Activated CD4-positive, alpha-beta memory T cell treated with anti-CD3 and anti-CD28 coated beads for 36 hours (primary cell): ENCODE measurements at regions not wholly inside any gene's neighbourhood (a gene's known extent, or its start where the extent isn't known, plus 50 kb on each side); places are given as distances from the start of the nearest gene placed in this dataset.

Experiments used
- CTCF ChIA-PET: fragments of 350-600 bp; sonication (Branson Sonifier 250); formaldehyde crosslinking; loops from one replicate; lab custom pipeline; 2021; ENCODE audit warnings: antibody characterized with exemption, inconsistent platforms; lab: Charles Lee
- POLR2A ChIA-PET: fragments of 350-600 bp; sonication (Branson Sonifier 250); formaldehyde crosslinking; loops from one replicate; lab custom pipeline; 2021; ENCODE audit warnings: antibody characterized with exemption; lab: Charles Lee
- DNase-seq: peaks from one replicate; pipeline ENCODE4 v3.0.0-alpha.2; 2020
- H3K27ac Mint-ChIP-seq: one replicate; pipeline ENCODE4 v1.8.0; 2021; ENCODE audit warnings: mixed read lengths
- H3K27me3 Mint-ChIP-seq: one replicate; pipeline ENCODE4 v1.8.0; 2021; ENCODE audit warnings: mixed read lengths
- H3K36me3 Mint-ChIP-seq: one replicate; pipeline ENCODE4 v1.8.0; 2021; ENCODE audit warnings: mixed read lengths
- H3K4me1 Mint-ChIP-seq: one replicate; pipeline ENCODE4 v1.8.0; 2021; ENCODE audit warnings: low read depth, mixed read lengths
- H3K4me3 Mint-ChIP-seq: one replicate; pipeline ENCODE4 v1.8.0; 2021; ENCODE audit warnings: mild to moderate bottlenecking, mixed read lengths
- H3K9me3 Mint-ChIP-seq: one replicate; pipeline ENCODE4 v1.8.0; 2021; ENCODE audit warnings: mixed read lengths
- intact Hi-C: fragments of 100-400 bp; cut with micrococcal nuclease; formaldehyde crosslinking; loops from one replicate; pipeline ENCODE4 v1.15.1; 2023

DNA sequence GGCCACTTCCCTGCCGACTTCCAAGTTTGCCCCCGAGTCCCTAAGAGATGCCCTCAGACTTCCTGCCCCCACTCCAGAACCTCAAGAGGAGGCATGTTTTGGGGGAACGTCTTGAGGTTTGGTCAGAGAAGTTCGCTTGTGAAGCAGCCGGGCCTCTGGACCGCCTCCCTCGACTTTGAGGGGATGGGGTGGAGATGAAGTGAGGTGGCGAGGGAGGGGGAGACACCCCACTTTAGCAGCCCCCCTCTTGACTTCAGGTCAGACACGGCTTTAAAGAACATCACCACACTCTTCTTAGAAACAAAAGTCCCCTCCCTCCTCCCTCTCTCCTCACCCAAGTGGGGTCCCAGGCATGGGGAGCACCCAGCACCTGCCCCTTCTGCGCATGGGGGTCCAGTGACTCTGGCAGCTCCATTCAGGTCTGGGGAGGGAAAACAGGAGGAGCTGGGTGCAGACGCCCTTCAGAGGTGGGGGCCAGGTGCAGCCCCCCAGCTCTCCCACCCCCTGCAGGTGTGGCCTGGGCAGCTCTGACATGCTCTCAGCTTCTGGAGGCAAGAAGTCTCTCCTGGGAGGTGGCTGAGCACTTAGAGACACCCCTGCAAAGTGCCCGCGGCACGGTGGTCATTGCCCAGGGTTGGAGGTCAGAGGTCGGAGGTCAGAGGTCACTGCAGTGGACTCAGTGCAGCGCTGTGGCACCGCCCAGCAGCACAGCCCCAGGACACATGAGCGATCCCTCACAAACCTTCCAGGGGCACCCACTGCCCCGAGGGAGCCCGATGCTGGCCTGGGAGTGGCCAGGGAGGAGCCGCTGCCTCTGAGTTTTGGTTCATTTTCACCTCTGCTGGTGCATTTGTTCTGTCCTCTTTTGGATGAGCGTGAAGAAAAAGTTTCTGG is 108.8 kb downstream of the CPZ start:
- ChIA-PET CTCF (no interaction called here), POLR2A (no interaction called here)
- H3K9me3 Mint-ChIP-seq, result no peaks in the 10 kb centered on the region
- H3K36me3 Mint-ChIP-seq, result no peaks in the 10 kb centered on the region
- H3K27ac Mint-ChIP-seq, result no peak overlapping the region
- no peaks in the 10 kb centered on the region for H3K4me1 Mint-ChIP-seq
- intact Hi-C loops, result no loop called here
- no peak for DNase-seq
- H3K4me3 Mint-ChIP-seq, result no peak overlapping the region
- H3K27me3 Mint-ChIP-seq, result peaks cover 2% of the 10 kb centered on the region

DNA sequence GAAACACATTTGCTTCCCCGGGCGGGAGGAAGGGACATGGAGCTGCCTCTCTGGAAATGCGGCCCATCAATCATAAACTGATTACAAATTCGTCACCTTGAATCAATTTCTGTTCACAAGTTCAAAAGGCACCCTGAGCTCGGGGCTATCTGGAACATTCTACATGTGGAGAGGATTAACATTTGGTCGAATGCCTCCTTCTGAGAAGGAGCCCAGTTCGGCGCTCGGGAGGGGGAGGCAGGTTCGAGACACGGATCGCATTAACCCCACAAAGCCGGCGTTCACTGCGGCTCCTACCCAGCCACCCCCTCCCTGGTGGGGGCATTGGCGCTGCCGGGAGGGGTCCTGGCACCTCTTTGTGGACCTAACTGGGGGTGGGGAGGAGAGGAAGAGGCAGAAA is 108.0 kb downstream of the CPZ start:
- CTCF ChIA-PET, result no interaction called here
- Mint-ChIP-seq H3K9me3 (no peaks in the 10 kb centered on the region), H3K27ac (no peak overlapping the region), H3K36me3 (no peaks in the 10 kb centered on the region), H3K4me3 (no peak overlapping the region), H3K4me1 (no peaks in the 10 kb centered on the region), H3K27me3 (peaks cover 2% of the 10 kb centered on the region)
- intact Hi-C loops, result no loop called here
- POLR2A ChIA-PET, result no interaction called here
- DNase-seq, result no peak

DNA sequence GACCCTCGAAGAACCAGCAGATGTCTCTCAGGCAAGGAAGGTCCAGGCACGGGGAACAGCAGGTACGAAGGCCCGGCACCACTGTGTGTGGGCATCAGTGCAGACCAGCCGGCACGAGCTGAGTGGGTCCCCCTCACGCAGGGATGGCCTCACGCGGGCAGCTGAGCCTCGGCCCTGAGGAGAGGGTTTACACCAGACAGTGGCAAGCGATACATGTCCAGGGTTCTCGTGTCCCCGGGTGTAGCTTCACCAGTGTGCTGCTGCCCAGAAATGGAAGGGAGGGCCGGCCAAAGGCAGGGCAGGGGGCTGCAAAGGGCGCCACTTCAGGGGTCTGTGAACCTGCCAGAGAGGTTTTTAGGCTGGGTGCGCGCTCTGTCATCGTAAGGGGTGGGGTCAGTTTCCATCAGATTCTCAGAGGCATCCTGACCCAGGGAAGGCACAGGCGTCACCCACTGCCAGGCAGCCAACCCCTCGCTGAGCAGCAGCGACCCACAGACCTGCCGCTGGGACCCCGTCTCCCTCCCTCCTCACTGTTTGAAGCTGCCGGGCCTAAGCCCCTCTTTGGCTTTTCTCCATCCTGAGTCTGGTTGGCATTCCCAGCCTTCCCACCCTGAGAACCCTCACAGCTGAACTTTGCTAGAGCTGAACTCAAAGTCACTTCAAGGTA is 107.0 kb downstream of the CPZ start:
- Mint-ChIP-seq H3K9me3 (no peaks in the 10 kb centered on the region), H3K27ac (no peak overlapping the region), H3K36me3 (no peaks in the 10 kb centered on the region), H3K27me3 (peaks cover 4% of the 10 kb centered on the region), H3K4me3 (no peak overlapping the region), H3K4me1 (no peaks in the 10 kb centered on the region)
- DNase-seq, result no peak
- POLR2A ChIA-PET, result no interaction called here
- intact Hi-C loops, result no loop called here
- CTCF ChIA-PET, result no interaction called here

DNA sequence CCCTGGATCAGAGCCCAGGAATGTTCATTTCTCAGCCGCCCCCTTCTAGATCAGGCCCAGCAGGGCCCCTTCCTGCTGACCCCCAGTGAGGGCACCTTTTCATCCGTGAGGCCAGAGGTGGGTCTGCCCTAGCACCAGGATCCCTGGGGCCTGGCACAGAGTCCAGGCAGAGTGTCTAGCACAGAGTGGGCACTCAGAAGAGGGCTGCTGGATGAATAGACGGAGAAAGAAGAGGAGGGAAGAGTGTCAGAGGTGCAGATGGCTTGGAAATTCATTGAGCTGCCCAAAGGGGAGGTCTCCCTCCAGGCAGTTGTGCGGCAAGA is 106.5 kb downstream of the CPZ start:
- Mint-ChIP-seq H3K36me3 (no peaks in the 10 kb centered on the region), H3K4me1 (no peaks in the 10 kb centered on the region), H3K27ac (no peak overlapping the region), H3K27me3 (peaks cover 6% of the 10 kb centered on the region), H3K9me3 (no peaks in the 10 kb centered on the region), H3K4me3 (no peak overlapping the region)
- intact Hi-C loops, result no loop called here
- POLR2A ChIA-PET, result no interaction called here
- CTCF ChIA-PET, result no interaction called here
- no peak for DNase-seq

DNA sequence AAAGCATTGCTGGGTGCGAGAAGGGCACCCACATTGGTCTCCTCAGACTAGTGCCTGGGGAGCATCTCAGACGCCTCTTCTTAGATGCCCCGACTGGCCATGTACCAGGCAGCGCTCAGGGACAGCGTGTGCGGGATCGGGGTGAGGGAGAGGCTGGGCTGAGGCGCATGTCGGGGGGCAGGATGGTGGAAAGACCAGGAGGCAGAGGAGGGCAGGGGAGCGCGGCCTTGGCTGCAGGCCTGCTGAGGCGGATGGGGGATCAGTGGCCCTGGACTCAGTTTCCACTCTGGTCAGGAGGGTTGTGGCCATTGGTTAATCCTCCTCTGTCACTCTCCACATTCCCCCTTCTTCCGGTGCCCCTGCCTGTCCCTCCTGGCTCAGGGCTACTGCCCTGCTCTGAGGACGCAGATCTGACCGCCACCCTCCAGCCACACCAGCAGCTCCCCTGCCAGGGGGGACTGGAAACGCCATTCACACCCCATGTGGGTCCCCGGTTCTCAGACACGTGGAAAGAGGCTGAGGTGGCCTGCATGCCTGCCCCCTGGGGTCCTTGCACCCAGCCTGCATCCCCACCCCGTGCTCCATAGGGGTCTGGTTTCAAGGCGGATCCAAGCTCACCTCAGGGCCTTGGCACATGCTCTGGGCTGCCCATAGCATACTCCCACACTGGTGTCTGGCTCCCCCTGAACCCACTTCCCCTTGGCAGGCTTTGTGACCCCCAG is 105.9 kb downstream of the CPZ start:
- POLR2A ChIA-PET, result no interaction called here
- no peaks in the 10 kb centered on the region for H3K9me3 Mint-ChIP-seq
- H3K27me3 Mint-ChIP-seq, result peaks cover 7% of the 10 kb centered on the region
- DNase-seq, result no peak
- intact Hi-C loops, result no loop called here
- no peaks in the 10 kb centered on the region for H3K4me1 Mint-ChIP-seq
- no peaks in the 10 kb centered on the region for H3K36me3 Mint-ChIP-seq
- no peak overlapping the region for H3K4me3 Mint-ChIP-seq
- CTCF ChIA-PET, result no interaction called here
- no peak overlapping the region for H3K27ac Mint-ChIP-seq

DNA sequence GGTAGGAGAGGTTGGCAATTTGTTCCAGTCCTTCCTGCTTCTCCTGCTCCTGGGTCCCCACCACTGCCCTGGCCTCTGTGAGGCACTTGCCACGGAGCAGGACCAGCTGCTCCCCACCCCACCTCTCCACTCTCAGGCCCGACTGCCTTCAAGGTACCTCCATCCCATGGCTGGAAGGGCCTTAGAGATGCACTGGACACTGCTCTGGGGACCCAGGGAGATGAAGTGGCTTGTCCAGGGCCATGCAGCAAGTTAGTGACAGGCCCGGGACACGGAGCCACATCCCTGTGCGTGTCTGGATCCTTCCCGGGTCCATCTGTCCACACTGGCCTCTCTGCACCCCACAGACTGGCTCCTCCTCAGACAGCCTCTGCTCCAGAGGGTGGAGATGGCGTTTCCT is 105.3 kb downstream of the CPZ start:
- Mint-ChIP-seq H3K4me3 (no peak overlapping the region), H3K36me3 (no peaks in the 10 kb centered on the region), H3K4me1 (no peaks in the 10 kb centered on the region), H3K27ac (no peak overlapping the region), H3K9me3 (no peaks in the 10 kb centered on the region), H3K27me3 (peaks cover 7% of the 10 kb centered on the region)
- intact Hi-C loops, result no loop called here
- CTCF ChIA-PET, result no interaction called here
- no peak for DNase-seq
- POLR2A ChIA-PET, result no interaction called here

DNA sequence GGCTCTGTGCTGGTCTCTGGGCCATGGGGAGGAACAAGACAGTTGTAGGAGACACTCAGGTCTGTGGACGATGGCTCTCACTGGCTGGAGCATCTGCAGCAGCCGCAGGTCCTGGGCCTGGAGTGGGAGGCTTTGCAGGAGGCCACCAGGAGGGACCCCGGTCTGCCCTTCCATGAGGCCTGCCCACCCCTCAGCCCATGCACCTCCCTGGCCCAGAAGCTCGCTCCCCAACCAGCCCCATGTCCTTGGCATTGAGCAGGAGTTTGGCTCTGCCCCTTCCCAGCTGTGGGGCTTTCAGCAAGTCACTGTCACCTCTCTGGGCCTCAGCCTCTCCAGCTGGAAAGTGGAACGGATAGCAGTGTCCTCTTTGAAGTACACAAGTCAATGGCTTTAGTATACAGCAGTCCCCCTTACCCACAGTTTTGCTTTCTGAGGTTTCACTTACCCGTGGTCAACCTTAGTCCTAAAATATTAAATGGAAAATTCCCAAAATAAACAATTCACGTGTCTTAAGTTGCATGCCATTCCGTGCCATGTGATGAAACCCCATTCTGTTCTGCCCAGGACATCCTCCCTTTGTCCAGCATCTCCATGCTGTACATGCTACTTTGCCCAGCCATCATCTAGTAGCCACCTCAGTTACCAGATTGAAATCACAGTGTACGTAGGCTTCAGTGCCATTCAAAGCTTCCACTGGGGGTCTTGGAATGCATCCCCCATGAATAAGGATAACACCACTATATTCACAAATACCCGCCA is 104.0 kb downstream of the CPZ start:
- peaks cover 7% of the 10 kb centered on the region for H3K27me3 Mint-ChIP-seq
- H3K4me1 Mint-ChIP-seq, result no peaks in the 10 kb centered on the region
- H3K27ac Mint-ChIP-seq, result no peak overlapping the region
- H3K9me3 Mint-ChIP-seq, result no peaks in the 10 kb centered on the region
- intact Hi-C loops, result no loop called here
- H3K4me3 Mint-ChIP-seq, result no peak overlapping the region
- no peaks in the 10 kb centered on the region for H3K36me3 Mint-ChIP-seq
- ChIA-PET POLR2A (no interaction called here), CTCF (no interaction called here)
- DNase-seq, result no peak

DNA sequence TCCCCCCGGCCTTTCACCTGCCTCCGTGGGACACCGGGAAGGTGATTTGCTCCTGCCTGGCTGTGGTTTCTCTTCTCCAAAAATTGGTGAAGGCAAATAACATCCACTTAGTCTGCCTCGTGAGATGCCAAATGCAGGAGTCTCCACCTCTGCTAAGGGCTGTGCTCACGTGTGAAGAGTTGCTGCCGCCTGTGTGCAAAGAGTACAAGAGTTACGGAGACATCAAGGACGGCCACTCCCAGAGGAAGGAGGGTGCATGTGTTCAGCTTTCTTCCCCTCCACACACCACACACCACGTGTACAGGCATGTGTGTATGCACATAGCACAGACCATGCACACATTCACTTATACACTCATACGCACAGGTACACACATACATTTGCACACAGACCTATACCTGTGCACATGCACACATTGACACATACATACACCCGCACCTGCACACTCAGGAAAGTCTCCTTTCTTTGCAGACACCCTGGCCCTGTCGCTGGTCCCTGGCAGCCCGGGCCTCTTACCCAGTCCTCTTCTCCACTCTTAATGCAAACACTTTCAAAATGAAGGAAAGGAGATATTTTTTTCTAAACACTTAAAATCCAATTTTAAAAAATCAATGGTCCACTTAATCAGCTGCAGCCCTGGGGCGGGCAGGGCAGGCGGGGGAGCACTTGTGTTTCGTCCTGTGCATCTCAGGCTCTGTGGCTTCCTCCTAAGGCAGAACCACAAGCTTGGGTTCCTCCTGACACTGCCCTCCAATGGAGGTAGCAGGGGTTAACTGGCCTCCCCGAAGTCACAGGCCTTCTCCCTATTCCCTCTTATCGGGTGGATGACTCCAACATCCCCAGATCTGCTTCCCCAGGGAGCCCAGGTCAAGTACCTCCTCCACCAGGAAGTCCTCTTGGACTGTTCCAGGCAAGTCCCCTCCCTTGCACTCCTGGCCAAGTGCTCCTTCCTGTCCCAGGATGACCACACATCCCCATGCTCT is 103.0 kb downstream of the CPZ start:
- Mint-ChIP-seq H3K4me3 (no peak overlapping the region), H3K27me3 (peaks cover 5% of the 10 kb centered on the region), H3K4me1 (no peaks in the 10 kb centered on the region), H3K9me3 (no peaks in the 10 kb centered on the region), H3K36me3 (no peaks in the 10 kb centered on the region), H3K27ac (no peak overlapping the region)
- intact Hi-C loops, result no loop called here
- DNase-seq, result no peak
- ChIA-PET CTCF (no interaction called here), POLR2A (no interaction called here)

DNA sequence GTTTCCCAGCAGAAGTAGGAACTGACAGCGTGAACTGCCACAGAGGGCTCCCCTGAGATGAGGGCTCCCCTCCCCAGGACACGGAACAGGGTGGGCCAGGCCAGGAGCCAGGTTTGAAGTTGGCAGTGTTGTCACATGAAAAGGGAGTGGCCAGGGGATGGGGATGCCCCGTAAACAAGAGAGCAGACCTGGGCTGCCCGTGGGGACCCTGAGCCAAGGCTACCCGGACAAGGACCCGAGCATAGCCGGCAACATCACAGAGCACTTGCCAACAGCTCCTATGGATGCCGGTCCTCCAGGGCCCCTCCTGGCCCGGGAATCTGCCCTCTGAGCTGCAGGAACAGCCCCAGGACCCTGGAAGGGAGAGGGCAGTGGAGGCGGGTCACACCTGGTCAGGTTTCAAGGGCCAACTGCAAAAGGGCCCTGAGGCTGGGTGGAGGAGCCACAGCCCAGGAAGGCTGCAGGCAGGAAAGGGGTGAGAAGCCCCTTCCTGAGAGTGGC is 102.1 kb downstream of the CPZ start:
- H3K36me3 Mint-ChIP-seq, result no peaks in the 10 kb centered on the region
- no peak overlapping the region for H3K4me3 Mint-ChIP-seq
- no peaks in the 10 kb centered on the region for H3K9me3 Mint-ChIP-seq
- no peak overlapping the region for H3K27ac Mint-ChIP-seq
- intact Hi-C loops, result no loop called here
- ChIA-PET POLR2A (no interaction called here), CTCF (no interaction called here)
- peaks cover 5% of the 10 kb centered on the region for H3K27me3 Mint-ChIP-seq
- no peaks in the 10 kb centered on the region for H3K4me1 Mint-ChIP-seq
- DNase-seq, result no peak

DNA sequence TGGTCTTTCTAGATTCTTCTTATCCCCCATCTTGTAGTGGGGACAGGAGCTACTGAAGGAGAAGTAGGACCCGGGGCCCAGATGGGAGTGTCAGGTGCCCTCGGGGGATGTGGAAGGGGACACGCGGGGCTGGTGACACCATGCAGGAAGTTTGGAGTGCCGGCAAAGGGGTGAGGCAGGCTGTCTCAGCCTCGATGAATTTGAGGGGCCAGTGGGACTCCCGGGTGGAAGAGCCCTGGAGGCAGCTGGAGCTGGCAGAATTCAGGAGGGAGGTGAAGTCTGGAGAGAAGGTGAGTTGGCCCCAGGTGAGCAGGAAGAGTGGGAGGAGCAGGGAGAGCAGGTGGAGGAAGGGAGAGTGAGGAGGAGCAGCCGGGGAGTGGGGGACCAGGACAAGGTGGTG is 101.7 kb downstream of the CPZ start:
- Mint-ChIP-seq H3K9me3 (no peaks in the 10 kb centered on the region), H3K27me3 (peaks cover 5% of the 10 kb centered on the region), H3K4me1 (no peaks in the 10 kb centered on the region), H3K36me3 (no peaks in the 10 kb centered on the region), H3K27ac (no peak overlapping the region), H3K4me3 (no peak overlapping the region)
- intact Hi-C loops, result no loop called here
- ChIA-PET CTCF (no interaction called here), POLR2A (no interaction called here)
- DNase-seq, result no peak

DNA sequence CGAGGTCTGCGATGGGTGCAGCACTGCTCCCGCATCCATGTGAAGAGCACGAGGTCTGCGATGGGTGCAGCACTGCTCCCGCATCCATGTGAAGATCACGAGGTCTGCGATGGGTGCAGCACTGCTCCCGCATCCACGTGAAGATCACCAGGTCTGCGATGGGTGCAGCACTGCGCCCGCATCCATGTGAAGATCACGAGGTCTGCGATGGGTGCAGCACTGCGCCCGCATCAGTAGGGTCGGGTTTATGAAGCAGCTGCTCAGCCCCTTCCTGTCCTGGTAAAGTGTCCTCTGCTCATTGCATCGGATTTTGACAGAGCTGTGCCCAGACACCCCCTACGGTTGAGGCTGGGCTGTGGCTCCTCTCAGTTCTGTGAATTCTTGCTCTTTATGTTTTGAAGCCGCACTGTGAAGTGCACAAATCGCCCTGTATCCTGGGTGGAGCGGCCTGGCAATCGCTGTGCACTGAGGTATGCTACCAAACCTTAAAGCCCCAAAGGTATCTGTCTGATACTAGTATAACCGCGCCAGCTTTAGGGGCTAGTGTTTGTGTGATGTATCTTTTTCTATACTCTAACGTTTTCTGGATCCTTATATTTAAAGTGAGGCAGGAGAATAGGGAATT is 98.7 kb downstream of the CPZ start:
- Mint-ChIP-seq H3K27me3 (peaks cover 9% of the 10 kb centered on the region), H3K36me3 (no peaks in the 10 kb centered on the region), H3K27ac (no peak overlapping the region), H3K4me3 (no peak overlapping the region), H3K9me3 (no peaks in the 10 kb centered on the region), H3K4me1 (no peaks in the 10 kb centered on the region)
- no peak for DNase-seq
- CTCF ChIA-PET, result no interaction called here
- POLR2A ChIA-PET, result no interaction called here
- intact Hi-C loops, result no loop called here
